ENCODE measurements at regions not wholly inside any gene's neighbourhood (a gene's known extent, or its start where the extent isn't known, plus 50 kb on each side); places are given as distances from the start of the nearest gene placed in this dataset.

DNA sequence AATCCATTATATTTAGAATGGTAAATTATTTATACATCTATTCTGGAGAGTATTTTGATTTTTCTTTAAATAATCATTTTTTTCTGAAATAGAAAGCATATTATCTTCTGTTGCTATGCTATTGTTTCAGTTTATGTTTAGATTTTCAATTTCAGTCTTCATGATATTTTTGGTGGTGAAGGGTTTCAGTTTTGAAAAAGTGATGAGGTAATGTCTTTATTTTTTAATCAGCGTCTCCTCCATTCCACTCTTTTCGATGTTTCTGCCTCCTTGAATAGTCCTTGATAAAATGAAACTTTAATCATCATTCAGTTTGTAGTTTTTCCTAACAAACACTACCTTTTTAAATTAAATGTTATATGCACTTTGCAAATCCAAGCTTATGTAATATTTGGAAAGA lies 428.6 kb downstream of the PTPRC start:
- H3K36me3 ChIP-seq (ENCODE audit: control insufficient read depth in 4 of 4, insufficient read depth in 4 of 4, low read length in 4 of 4), result no peaks in the 10 kb centered on the region
- DNase-seq, result no peak

GRCh38 chr1:199071080-199071479 lies 432.2 kb downstream of the PTPRC start:
- H3K27ac ChIP-seq (ENCODE audit: low read depth in 1 of 2, low read length in 1 of 2), result no peak overlapping the region
- no peak for TF ChIP-seq CTCF (IDR thresholded peaks at IDR 0.05; ENCODE audit: control extremely low read depth, extremely low read depth)
- 68 to 100% methylated on average over 2 of the region's 2 CpGs for WGBS, 2 donors
- DNase-seq (no peak), ATAC-seq (ENCODE audit: insufficient read depth, low FRiP score) (no peak)
- H3K9me3 ChIP-seq (ENCODE audit: control insufficient read depth in 4 of 4, insufficient read depth in 3 of 4, low read length in 3 of 4), result no peaks in the 10 kb centered on the region
- H3K27me3 ChIP-seq (ENCODE audit: control insufficient read depth in 3 of 3, insufficient read depth in 3 of 3, low read length in 2 of 3), result no peaks in the 10 kb centered on the region
- no peak overlapping the region for H3K4me3 ChIP-seq
- H3K36me3 ChIP-seq (ENCODE audit: control insufficient read depth in 4 of 4, insufficient read depth in 4 of 4, low read length in 4 of 4), result no peaks in the 10 kb centered on the region
- no peaks in the 10 kb centered on the region for H3K4me1 ChIP-seq (ENCODE audit: control insufficient read depth in 5 of 5, insufficient read depth in 5 of 5, low read length in 5 of 5)
- H3K9ac ChIP-seq (ENCODE audit: insufficient read depth in 1 of 2, low read length in 2 of 2), result no peak overlapping the region

More for the DNA sequence above, 428.6 kb downstream of the PTPRC start:
- Histone ChIP-seq H3K9me3 (ENCODE audit: control insufficient read depth in 4 of 4, insufficient read depth in 3 of 4, low read length in 3 of 4) (no peaks in the 10 kb centered on the region), H3K27me3 (ENCODE audit: control insufficient read depth in 3 of 3, insufficient read depth in 3 of 3, low read length in 2 of 3) (no peaks in the 10 kb centered on the region), H3K27ac (ENCODE audit: low read depth in 1 of 2, low read length in 1 of 2) (no peak overlapping the region), H3K9ac (ENCODE audit: insufficient read depth in 1 of 2, low read length in 2 of 2) (no peak overlapping the region), H3K4me3 (no peak overlapping the region), H3K4me1 (ENCODE audit: control insufficient read depth in 5 of 5, insufficient read depth in 5 of 5, low read length in 5 of 5) (no peaks in the 10 kb centered on the region)
- no peak for ATAC-seq (ENCODE audit: insufficient read depth, low FRiP score)
- no peak for TF ChIP-seq CTCF (IDR thresholded peaks at IDR 0.05; ENCODE audit: control extremely low read depth, extremely low read depth)
- WGBS, 2 donors, result 89 to 93% methylated on average over 2 of the region's 2 CpGs

- TF ChIP-seq CTCF (IDR thresholded peaks at IDR 0.05; ENCODE audit: control extremely low read depth, extremely low read depth), result no peak
Observed at GRCh38 chr1:199073166-199073565, 434.3 kb downstream of the PTPRC start.

DNA sequence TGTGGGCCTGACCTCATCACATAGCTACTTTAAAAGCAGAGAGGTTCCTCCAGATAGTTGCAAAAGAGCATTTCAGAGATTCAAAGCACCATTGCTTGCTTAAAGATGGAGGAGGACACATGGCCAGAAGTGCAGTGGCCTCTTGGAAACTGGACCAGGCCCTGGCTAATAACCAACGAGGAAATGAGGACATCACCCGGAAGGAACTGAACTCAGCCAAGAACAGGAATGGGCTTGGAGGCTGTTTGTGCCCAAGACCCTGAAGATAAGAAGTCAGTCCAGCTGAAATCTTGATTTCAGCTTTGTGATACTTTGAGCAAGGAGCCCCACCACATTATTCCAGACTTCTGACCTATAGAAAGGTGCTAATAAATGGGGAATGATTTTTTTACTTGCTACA lies 437.0 kb downstream of the PTPRC start:
- no peak for TF ChIP-seq CTCF (IDR thresholded peaks at IDR 0.05; ENCODE audit: control extremely low read depth, extremely low read depth)
- WGBS, 2 donors, result 52 to 60% methylated on average over 2 of the region's 2 CpGs

More at GRCh38 chr1:199073166-199073565, 434.3 kb downstream of the PTPRC start:
- DNase-seq, result no peak
- H3K27ac ChIP-seq (ENCODE audit: low read depth in 1 of 2, low read length in 1 of 2), result no peak overlapping the region
- no peaks in the 10 kb centered on the region for H3K4me1 ChIP-seq (ENCODE audit: control insufficient read depth in 5 of 5, insufficient read depth in 5 of 5, low read length in 5 of 5)
- no peaks in the 10 kb centered on the region for H3K9me3 ChIP-seq (ENCODE audit: control insufficient read depth in 4 of 4, insufficient read depth in 3 of 4, low read length in 3 of 4)
- H3K9ac ChIP-seq (ENCODE audit: insufficient read depth in 1 of 2, low read length in 2 of 2), result no peak overlapping the region
- WGBS, 2 donors, result 89 to 97% methylated on average over 1 of the region's 1 CpG
- H3K4me3 ChIP-seq, result no peak overlapping the region
- H3K36me3 ChIP-seq (ENCODE audit: control insufficient read depth in 4 of 4, insufficient read depth in 4 of 4, low read length in 4 of 4), result no peaks in the 10 kb centered on the region
- no peaks in the 10 kb centered on the region for H3K27me3 ChIP-seq (ENCODE audit: control insufficient read depth in 3 of 3, insufficient read depth in 3 of 3, low read length in 2 of 3)
- no peak for ATAC-seq (ENCODE audit: insufficient read depth, low FRiP score)

More for the DNA sequence above, 437.0 kb downstream of the PTPRC start:
- H3K4me1 ChIP-seq (ENCODE audit: control insufficient read depth in 5 of 5, insufficient read depth in 5 of 5, low read length in 5 of 5), result no peaks in the 10 kb centered on the region
- H3K9ac ChIP-seq (ENCODE audit: insufficient read depth in 1 of 2, low read length in 2 of 2), result no peak overlapping the region
- no peaks in the 10 kb centered on the region for H3K27me3 ChIP-seq (ENCODE audit: control insufficient read depth in 3 of 3, insufficient read depth in 3 of 3, low read length in 2 of 3)
- no peaks in the 10 kb centered on the region for H3K9me3 ChIP-seq (ENCODE audit: control insufficient read depth in 4 of 4, insufficient read depth in 3 of 4, low read length in 3 of 4)
- no peak overlapping the region for H3K4me3 ChIP-seq
- no peaks in the 10 kb centered on the region for H3K36me3 ChIP-seq (ENCODE audit: control insufficient read depth in 4 of 4, insufficient read depth in 4 of 4, low read length in 4 of 4)
- no peak for ATAC-seq (ENCODE audit: insufficient read depth, low FRiP score)
- H3K27ac ChIP-seq (ENCODE audit: low read depth in 1 of 2, low read length in 1 of 2), result no peak overlapping the region
- no peak for DNase-seq

Data from lung (tissue), 11 donors.